Adrenal gland (tissue), 9 donors: ENCODE measurements at regions not wholly inside any gene's neighbourhood (a gene's known extent, or its start where the extent isn't known, plus 50 kb on each side); places are given as distances from the start of the nearest gene placed in this dataset.

Experiments used
- DNase-seq, 7 donors: peaks; one replicate each; pipeline ENCODE4 v3.0.0-alpha.2; 2019 to 2020
- H3K27ac ChIP-seq, 5 donors: fragments of 200-600 bp; sonication (generic) in 4 of 5; 1 replicate in 3 of 5; 2 replicates in 2 of 5; pipeline versions ENCODE4 v1.5.1 to v1.8.0; 2016 to 2020; ENCODE audit warnings: mild to moderate bottlenecking in 1 of 5
- H3K27me3 ChIP-seq: fragments of 200-600 bp; 2 replicates; pipeline ENCODE4 v1.8.0; 2021
- H3K36me3 ChIP-seq, 2 donors: fragments of 200-600 bp; replicated peaks in 1 of 2; 1 replicate in 1 of 2; 2 replicates in 1 of 2; pipeline versions ENCODE4 v1.5.1 to v1.8.0; 2018 to 2022
- H3K4me1 ChIP-seq, 2 donors: fragments of 200-600 bp; replicated peaks in 1 of 2; 1 replicate in 1 of 2; 2 replicates in 1 of 2; pipeline versions ENCODE4 v1.5.1 to v1.8.0; 2018 to 2021
- H3K4me3 ChIP-seq, 4 donors: fragments of 200-600 bp; sonication (generic) in 3 of 4; one replicate each; pipeline ENCODE4 v1.5.1; 2016 to 2018
- H3K9me3 ChIP-seq, 3 donors: fragments of 200-600 bp; sonication (generic) in 1 of 3; replicated peaks in 1 of 3; 1 replicate in 2 of 3; 2 replicates in 1 of 3; pipeline versions ENCODE4 v1.5.1 to v1.8.0; 2016 to 2021
- POLR2A ChIP-seq, 2 donors: fragments of 450-650 bp; IDR thresholded peaks; one replicate each; pipeline ENCODE4 v1.6.1; 2017; ENCODE audit warnings: antibody characterized with exemption in 2 of 2, mild to moderate bottlenecking in 2 of 2, moderate library complexity in 1 of 2
- WGBS, 4 donors: extraction: QIAGEN DNeasy Blood & Tissue Kit in 2 of 4; methylation state at CpG; one replicate each; pipeline versions ENCODE4 v1.1.5 to v1.1.7; 2013 to 2017; 5-methylcytosine and 5-hydroxymethylcytosine counted together
- intact Hi-C, 2 donors: fragments of 100-400 bp; cut with DNase I; formaldehyde crosslinking; loops; one replicate each; pipeline versions ENCODE4 v1.14.1 to v1.15.0; 2022 to 2023
- TF ChIP-seq, protein P1 (sequence below), 6 experiments: fragments of 450-650 bp in 4 of 6; fragments of 200-600 bp in 2 of 6; sonication (generic) in 1 of 6; IDR thresholded peaks; 1 replicate in 5 of 6; 2 replicates in 1 of 6; pipeline versions ENCODE4 v1.5.1 to v1.8.0; 2016 to 2021; ENCODE audit warnings: antibody characterized with exemption in 6 of 6, mild to moderate bottlenecking in 2 of 6, moderate library complexity in 1 of 6
- donor health status: healthy with polysubstance abuse.
- donor health status: Bipolar disorder and iron deficiency.
- donor health status: DM: yes; HTN: yes; CAD: no.
- donor health status: DM: no; HTN: no; CAD: no.
- donor health status: DM: no; HTN: no; CAD: no.

DNA sequence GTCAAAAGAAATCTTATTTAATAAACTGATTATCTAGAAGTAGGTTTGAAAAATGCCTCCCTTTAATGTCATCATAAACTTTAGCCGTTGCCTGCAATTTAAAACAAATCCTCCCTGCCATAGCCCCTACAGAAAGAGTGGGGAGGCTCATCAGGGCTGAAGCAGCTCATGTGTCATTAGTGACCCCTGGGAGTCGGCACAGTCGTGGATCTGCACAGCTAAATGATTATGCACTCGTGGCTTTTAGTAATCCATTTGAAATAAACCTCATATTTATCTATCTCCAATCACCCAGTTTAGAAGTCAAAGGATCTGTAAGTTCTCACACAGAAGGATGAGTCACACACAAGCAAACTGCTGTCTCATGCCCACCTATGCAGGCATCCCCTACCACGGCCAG lies 277.3 kb downstream of the SS18 start:
- Histone ChIP-seq H3K4me3 (no peak overlapping the region), H3K27me3 (no peaks in the 10 kb centered on the region), H3K9me3 (no peaks in the 10 kb centered on the region), H3K27ac (no peak overlapping the region), H3K36me3 (no peaks in the 10 kb centered on the region), H3K4me1 (no peaks in the 10 kb centered on the region)
- DNase-seq = no peak
- TF ChIP-seq, protein P1, sequence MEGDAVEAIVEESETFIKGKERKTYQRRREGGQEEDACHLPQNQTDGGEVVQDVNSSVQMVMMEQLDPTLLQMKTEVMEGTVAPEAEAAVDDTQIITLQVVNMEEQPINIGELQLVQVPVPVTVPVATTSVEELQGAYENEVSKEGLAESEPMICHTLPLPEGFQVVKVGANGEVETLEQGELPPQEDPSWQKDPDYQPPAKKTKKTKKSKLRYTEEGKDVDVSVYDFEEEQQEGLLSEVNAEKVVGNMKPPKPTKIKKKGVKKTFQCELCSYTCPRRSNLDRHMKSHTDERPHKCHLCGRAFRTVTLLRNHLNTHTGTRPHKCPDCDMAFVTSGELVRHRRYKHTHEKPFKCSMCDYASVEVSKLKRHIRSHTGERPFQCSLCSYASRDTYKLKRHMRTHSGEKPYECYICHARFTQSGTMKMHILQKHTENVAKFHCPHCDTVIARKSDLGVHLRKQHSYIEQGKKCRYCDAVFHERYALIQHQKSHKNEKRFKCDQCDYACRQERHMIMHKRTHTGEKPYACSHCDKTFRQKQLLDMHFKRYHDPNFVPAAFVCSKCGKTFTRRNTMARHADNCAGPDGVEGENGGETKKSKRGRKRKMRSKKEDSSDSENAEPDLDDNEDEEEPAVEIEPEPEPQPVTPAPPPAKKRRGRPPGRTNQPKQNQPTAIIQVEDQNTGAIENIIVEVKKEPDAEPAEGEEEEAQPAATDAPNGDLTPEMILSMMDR (IDR thresholded peaks at IDR 0.05) = no peak
- TF ChIP-seq POLR2A (IDR thresholded peaks at IDR 0.05) = no peak
- intact Hi-C loops = no loop called here
- 66 to 80% (median 72%) methylated on average over 5 of the region's 5 CpGs for WGBS, 4 donors

DNA sequence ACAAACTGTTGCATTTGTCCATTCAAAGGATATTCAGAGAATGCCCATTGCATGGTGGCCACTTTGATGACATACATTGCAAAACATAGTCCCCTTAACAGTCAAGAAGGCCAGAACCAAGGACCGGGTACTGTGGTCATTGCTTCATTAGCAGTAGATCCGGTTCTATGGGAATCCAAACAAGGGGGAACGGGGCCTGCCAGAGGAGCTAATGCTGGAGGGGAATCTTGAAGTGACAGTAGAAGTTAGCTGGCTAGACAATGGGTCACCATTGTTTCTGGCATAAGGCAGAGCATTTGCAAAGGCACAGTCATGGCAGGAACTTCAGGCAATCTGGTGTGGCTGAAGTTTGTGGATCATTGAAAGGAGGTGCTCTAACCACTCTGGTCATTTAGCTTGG lies 279.7 kb downstream of the SS18 start:
- TF ChIP-seq POLR2A (IDR thresholded peaks at IDR 0.05) = no peak
- TF ChIP-seq, protein P1 (IDR thresholded peaks at IDR 0.05) = no peak
- Histone ChIP-seq H3K4me1 (peaks cover 0 to 6% of the 10 kb centered on the region in 2 donors), H3K27ac (no peak overlapping the region), H3K36me3 (no peaks in the 10 kb centered on the region), H3K4me3 (no peak overlapping the region), H3K9me3 (no peaks in the 10 kb centered on the region), H3K27me3 (no peaks in the 10 kb centered on the region)
- intact Hi-C loops = no loop called here
- no peak for DNase-seq
- 91 to 93% (median 92%) methylated on average over 3 of the region's 3 CpGs for WGBS, 4 donors

DNA sequence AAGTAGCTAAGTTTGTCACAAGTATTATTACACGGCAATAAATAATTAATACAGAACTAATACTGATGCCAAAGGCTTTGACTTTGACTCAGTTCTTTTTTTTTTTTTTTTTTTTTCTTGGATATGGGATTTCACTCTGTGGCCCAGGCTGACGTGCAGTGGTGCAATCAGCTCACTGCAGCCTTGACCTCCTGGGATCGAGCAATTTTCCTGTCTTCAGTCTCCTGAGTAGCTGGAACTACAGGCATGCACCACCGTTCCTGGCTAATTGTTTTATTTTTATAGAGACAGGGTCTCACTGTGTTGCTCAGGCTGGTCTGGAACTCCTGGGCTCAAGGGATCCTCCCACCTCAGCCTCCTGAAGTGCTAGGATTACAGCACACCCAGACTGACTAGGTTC lies 284.5 kb downstream of the SS18 start:
- peak in 5 of 7 donors; percentile 29 to 56 (median 30) for DNase-seq
- H3K27ac ChIP-seq = peak overlapping the region in 1 of 5 donors; percentile 59

DNA sequence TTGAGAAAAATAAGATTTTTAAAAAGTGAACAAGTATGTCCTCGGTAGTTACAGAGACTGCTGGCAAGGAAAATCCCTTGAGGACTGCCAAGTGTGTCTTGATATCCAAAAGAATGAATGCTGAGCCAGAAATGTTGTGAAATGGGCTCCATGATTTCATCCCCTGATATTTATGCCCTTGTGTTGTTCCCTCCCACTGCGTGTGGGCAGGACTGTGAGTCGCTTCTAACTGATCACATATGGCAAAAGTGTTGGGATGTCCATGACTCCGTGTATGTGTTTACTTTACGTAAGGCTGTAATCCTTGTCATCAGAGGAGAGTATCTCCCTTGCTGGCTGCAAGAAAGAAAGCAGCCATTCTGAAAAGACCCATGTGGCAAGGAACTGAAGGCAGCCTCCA lies 285.1 kb downstream of the SS18 start:
- DNase-seq = peak; percentile 42 to 83 (median 67)
- WGBS, 4 donors = 24 to 37% (median 31%) methylated on average over 5 of the region's 5 CpGs

More for the DNA sequence above, 284.5 kb downstream of the SS18 start:
- H3K36me3 ChIP-seq = no peaks in the 10 kb centered on the region
- no peaks in the 10 kb centered on the region for H3K9me3 ChIP-seq
- 42 to 56% (median 49%) methylated on average over 4 of the region's 4 CpGs for WGBS, 4 donors
- intact Hi-C loops = no loop called here
- H3K4me1 ChIP-seq = peaks cover 0 to 16% of the 10 kb centered on the region in 2 donors
- no peak overlapping the region for H3K4me3 ChIP-seq
- no peaks in the 10 kb centered on the region for H3K27me3 ChIP-seq
- TF ChIP-seq, protein P1 (IDR thresholded peaks at IDR 0.05) = no peak
- no peak for TF ChIP-seq POLR2A (IDR thresholded peaks at IDR 0.05)

More for the DNA sequence above, 285.1 kb downstream of the SS18 start:
- no peak for TF ChIP-seq POLR2A (IDR thresholded peaks at IDR 0.05)
- TF ChIP-seq, protein P1 (IDR thresholded peaks at IDR 0.05) = no peak
- H3K4me1 ChIP-seq = peaks cover 0 to 16% of the 10 kb centered on the region in 2 donors
- no peak overlapping the region for H3K4me3 ChIP-seq
- intact Hi-C loops = no loop called here
- H3K36me3 ChIP-seq = no peaks in the 10 kb centered on the region
- H3K9me3 ChIP-seq = no peaks in the 10 kb centered on the region
- peak overlapping the region in 3 of 5 donors; percentile 30 to 60 (median 59) for H3K27ac ChIP-seq
- no peaks in the 10 kb centered on the region for H3K27me3 ChIP-seq
